ENCODE measurements at regions not wholly inside any gene's neighbourhood (a gene's known extent, or its start where the extent isn't known, plus 50 kb on each side); places are given as distances from the start of the nearest gene placed in this dataset.

DNA sequence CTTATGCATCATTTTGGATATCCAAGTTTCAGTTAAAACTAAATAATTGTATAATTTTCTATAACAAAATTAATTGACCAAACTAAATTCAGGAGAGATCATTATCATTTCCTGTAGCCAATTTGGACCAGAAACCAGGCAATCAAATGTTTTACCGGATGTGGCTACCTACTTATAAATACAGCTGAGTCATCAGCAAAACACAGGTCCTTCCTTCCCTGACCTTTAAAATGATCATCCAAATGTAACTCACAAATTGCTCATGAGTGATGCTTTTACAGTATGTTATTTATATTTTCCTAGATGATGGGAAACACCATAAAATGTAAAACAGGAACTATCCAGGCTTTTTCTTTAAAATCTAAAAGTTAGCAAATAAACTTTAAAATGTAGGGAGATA lies 133.7 kb downstream of the CBLN2 start:
- no peak overlapping the region for H3K4me3 ChIP-seq (ENCODE audit: low read depth, low read length)
- no peak for DNase-seq (ENCODE audit: low read depth)
- TF ChIP-seq, protein P1, sequence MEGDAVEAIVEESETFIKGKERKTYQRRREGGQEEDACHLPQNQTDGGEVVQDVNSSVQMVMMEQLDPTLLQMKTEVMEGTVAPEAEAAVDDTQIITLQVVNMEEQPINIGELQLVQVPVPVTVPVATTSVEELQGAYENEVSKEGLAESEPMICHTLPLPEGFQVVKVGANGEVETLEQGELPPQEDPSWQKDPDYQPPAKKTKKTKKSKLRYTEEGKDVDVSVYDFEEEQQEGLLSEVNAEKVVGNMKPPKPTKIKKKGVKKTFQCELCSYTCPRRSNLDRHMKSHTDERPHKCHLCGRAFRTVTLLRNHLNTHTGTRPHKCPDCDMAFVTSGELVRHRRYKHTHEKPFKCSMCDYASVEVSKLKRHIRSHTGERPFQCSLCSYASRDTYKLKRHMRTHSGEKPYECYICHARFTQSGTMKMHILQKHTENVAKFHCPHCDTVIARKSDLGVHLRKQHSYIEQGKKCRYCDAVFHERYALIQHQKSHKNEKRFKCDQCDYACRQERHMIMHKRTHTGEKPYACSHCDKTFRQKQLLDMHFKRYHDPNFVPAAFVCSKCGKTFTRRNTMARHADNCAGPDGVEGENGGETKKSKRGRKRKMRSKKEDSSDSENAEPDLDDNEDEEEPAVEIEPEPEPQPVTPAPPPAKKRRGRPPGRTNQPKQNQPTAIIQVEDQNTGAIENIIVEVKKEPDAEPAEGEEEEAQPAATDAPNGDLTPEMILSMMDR (IDR thresholded peaks at IDR 0.05; ENCODE audit: control insufficient read depth, extremely low read depth, insufficient read depth), result no peak

DNA sequence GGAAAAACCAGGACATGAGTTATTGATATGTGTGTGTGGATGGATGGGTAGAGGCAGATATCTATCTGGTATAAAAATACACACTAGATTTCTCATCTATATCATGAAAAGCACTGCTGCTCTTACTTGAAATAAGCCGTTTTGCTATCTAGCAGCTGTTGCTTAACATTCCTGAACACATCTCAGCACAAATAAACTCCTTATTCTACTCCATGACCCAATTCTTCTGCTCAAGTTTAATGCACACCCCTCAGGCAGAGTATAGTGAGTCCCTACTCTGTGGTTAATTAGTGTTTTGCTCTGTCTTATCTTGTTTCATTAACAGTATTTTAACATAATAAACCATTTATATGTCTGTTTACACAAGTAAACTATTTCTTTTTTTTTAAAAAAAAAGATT lies 134.2 kb downstream of the CBLN2 start:
- H3K4me3 ChIP-seq (ENCODE audit: low read depth, low read length), result no peak overlapping the region
- TF ChIP-seq, protein P1 (IDR thresholded peaks at IDR 0.05; ENCODE audit: control insufficient read depth, extremely low read depth, insufficient read depth), result no peak
- DNase-seq (ENCODE audit: low read depth), result no peak

- no peak for DNase-seq (ENCODE audit: low read depth)
These were observed 137.1 kb downstream of the CBLN2 start for GRCh38 chr18:72407048-72407447.

DNA sequence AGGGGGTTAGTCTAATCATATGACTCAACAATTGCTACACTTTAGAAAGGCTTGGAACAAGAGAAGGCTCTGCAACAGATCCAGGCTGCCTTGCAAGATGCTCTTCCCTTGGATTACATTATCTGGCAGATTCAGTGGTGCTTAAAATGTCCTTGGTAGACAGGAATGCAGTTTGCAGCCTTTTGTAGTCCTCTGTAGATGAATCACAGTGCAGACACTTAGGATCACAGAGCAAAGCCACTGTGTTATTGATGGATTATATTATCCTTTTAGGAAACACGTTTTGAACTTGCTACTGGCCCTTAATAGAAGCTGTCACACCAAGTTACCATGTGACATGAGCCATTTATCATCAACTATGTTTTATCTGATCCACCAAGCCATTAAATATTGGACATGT lies 152.2 kb downstream of the CBLN2 start:
- TF ChIP-seq, protein P1 (IDR thresholded peaks at IDR 0.05; ENCODE audit: control insufficient read depth, extremely low read depth, insufficient read depth), result no peak
- no peak for DNase-seq (ENCODE audit: low read depth)
- H3K4me3 ChIP-seq (ENCODE audit: low read depth, low read length), result no peak overlapping the region

More at GRCh38 chr18:72407048-72407447, 137.1 kb downstream of the CBLN2 start:
- no peak overlapping the region for H3K4me3 ChIP-seq (ENCODE audit: low read depth, low read length)
- TF ChIP-seq, protein P1 (IDR thresholded peaks at IDR 0.05; ENCODE audit: control insufficient read depth, extremely low read depth, insufficient read depth), result no peak

DNA sequence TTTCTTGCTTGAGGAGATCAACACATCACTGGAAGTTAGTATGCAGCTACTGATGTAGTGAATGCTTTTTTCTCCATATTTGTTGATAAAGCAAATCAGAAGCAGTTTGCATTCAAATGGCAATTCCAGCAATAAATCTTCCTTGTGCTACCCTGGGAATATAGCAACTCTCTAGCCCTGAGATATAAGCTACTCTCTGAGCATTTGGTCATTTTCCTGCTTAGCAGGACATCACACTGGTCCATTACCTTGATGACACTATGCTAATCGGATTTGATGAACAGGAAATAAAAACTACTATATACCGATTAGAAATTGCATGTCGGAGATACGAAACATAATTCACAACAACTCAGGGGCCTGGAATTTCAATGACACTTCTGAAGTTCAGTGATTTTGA lies 152.7 kb downstream of the CBLN2 start:
- TF ChIP-seq, protein P1 (IDR thresholded peaks at IDR 0.05; ENCODE audit: control insufficient read depth, extremely low read depth, insufficient read depth), result no peak
- H3K4me3 ChIP-seq (ENCODE audit: low read depth, low read length), result no peak overlapping the region

DNA sequence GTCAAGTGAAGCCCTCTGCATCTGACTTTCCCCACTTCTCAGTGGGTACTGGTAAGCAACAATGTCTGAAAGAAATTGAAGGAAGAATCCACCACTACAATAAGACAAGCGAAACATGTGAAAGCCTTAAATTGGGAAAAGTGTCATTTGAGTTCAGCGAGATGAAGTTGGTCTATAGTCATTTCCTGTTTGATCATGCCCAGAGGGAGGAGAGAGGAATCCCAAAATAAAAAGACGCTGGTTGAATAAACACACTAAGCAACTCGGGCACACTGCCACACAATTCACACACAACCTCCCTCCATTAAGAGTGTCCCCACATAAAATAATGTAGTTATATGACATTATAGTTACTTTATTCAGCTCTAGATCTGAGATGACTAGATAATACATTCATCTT lies 166.1 kb downstream of the CBLN2 start:
- TF ChIP-seq, protein P1 (IDR thresholded peaks at IDR 0.05; ENCODE audit: control insufficient read depth, extremely low read depth, insufficient read depth), result no peak
- no peak overlapping the region for H3K4me3 ChIP-seq (ENCODE audit: low read depth, low read length)
- DNase-seq (ENCODE audit: low read depth), result no peak

More for the DNA sequence above, 152.7 kb downstream of the CBLN2 start:
- DNase-seq (ENCODE audit: low read depth), result no peak

GRCh38 chr18:72376256-72376655 lies 167.9 kb downstream of the CBLN2 start:
- no peak overlapping the region for H3K4me3 ChIP-seq (ENCODE audit: low read depth, low read length)
- DNase-seq (ENCODE audit: low read depth), result no peak
- TF ChIP-seq, protein P1 (IDR thresholded peaks at IDR 0.05; ENCODE audit: control insufficient read depth, extremely low read depth, insufficient read depth), result no peak
